WTC11 (cell line): ENCODE measurements at regions not wholly inside any gene's neighbourhood (a gene's known extent, or its start where the extent isn't known, plus 50 kb on each side); places are given as distances from the start of the nearest gene placed in this dataset.

Source experiments
- ATAC-seq: fragments of 200-7000 bp; cut with Tn5 transposase; 2 replicates; pipeline ENCODE4 v1.10.0; 2021; ENCODE audit warnings: mild to moderate bottlenecking, moderate library complexity
- CTCF ChIA-PET: fragments of 300-600 bp; sonication (Branson Sonifier 250); formaldehyde crosslinking; loops from one replicate; lab custom pipeline; 2021; ENCODE audit warnings: antibody characterized with exemption; lab: Charles Lee
- POLR2A ChIA-PET: fragments of 350-600 bp; sonication (Branson Sonifier 250); formaldehyde crosslinking; loops from one replicate; lab custom pipeline; 2021; ENCODE audit warnings: antibody characterized with exemption; lab: Charles Lee
- DNase-seq: peaks from one replicate; pipeline ENCODE4 v3.0.0; 2021; ENCODE audit warnings: low spot score
- H3K27ac Mint-ChIP-seq: 2 replicates; pipeline ENCODE4 v1.8.0; 2021; ENCODE audit warnings: mixed read lengths
- H3K27me3 Mint-ChIP-seq: 2 replicates; pipeline ENCODE4 v1.8.0; 2021; ENCODE audit warnings: low read depth, mild to moderate bottlenecking, moderate library complexity, mixed read lengths
- H3K36me3 Mint-ChIP-seq: 2 replicates; pipeline ENCODE4 v1.8.0; 2021; ENCODE audit warnings: mixed read lengths
- H3K4me1 Mint-ChIP-seq: 2 replicates; pipeline ENCODE4 v1.8.0; 2022; ENCODE audit warnings: mixed read lengths
- H3K4me3 Mint-ChIP-seq: 2 replicates; pipeline ENCODE4 v1.8.0; 2021; ENCODE audit warnings: mild to moderate bottlenecking, moderate library complexity, mixed read lengths
- H3K9me3 Mint-ChIP-seq: 2 replicates; pipeline ENCODE4 v1.8.0; 2021; ENCODE audit warnings: mixed read lengths
- CREB1 ChIP-seq: sonication (generic); formaldehyde crosslinking; IDR thresholded peaks from 2 replicates; pipeline ENCODE4 v1.8.0; 2023; ENCODE audit warnings: mild to moderate bottlenecking, missing genetic modification reagents
- FOXP1 ChIP-seq: sonication (generic); formaldehyde crosslinking; IDR thresholded peaks from 2 replicates; pipeline ENCODE4 v1.8.0; 2022; ENCODE audit warnings: missing genetic modification reagents, mild to moderate bottlenecking, moderate library complexity, borderline replicate concordance
- MXD4 ChIP-seq: fragments of 250-450 bp; sonication (Bioruptor Pico); IDR thresholded peaks from 2 replicates; pipeline ENCODE4 v1.8.0; 2021; ENCODE audit warnings: mild to moderate bottlenecking, moderate library complexity, borderline replicate concordance
- MYBL2 ChIP-seq: sonication (generic); formaldehyde crosslinking; IDR thresholded peaks from 2 replicates; pipeline ENCODE4 v1.8.1; 2023; ENCODE audit warnings: mild to moderate bottlenecking, moderate library complexity, missing genetic modification reagents
- OVOL2 ChIP-seq: fragments of 250-450 bp; sonication (Bioruptor Pico); IDR thresholded peaks from 2 replicates; pipeline ENCODE4 v1.9.0; 2021; ENCODE audit warnings: mild to moderate bottlenecking, borderline replicate concordance
- PRRX2 ChIP-seq: fragments of 250-450 bp; sonication (Bioruptor Pico); IDR thresholded peaks from 2 replicates; pipeline ENCODE4 v1.8.0; 2021; ENCODE audit warnings: mild to moderate bottlenecking
- SMAD4 ChIP-seq: sonication (generic); formaldehyde crosslinking; IDR thresholded peaks from 2 replicates; pipeline ENCODE4 v1.8.0; 2022; ENCODE audit warnings: mild to moderate bottlenecking, missing genetic modification reagents
- SOX15 ChIP-seq: fragments of 250-450 bp; sonication (Bioruptor Pico); IDR thresholded peaks from 2 replicates; pipeline ENCODE4 v1.9.0; 2021; ENCODE audit warnings: mild to moderate bottlenecking
- TEAD1 ChIP-seq: sonication (generic); formaldehyde crosslinking; IDR thresholded peaks from 2 replicates; pipeline ENCODE4 v1.8.0; 2022; ENCODE audit warnings: mild to moderate bottlenecking, missing genetic modification reagents
- ZNF138 ChIP-seq: sonication (generic); formaldehyde crosslinking; conservative IDR thresholded peaks from 2 replicates; pipeline ENCODE4 v1.8.1; 2022; ENCODE audit warnings: mild to moderate bottlenecking, moderate library complexity, missing genetic modification reagents
- ZNF232 ChIP-seq: sonication (generic); formaldehyde crosslinking; IDR thresholded peaks from 2 replicates; pipeline ENCODE4 v1.8.0; 2022; ENCODE audit warnings: mild to moderate bottlenecking, missing genetic modification reagents
- ZNF416 ChIP-seq: fragments of 250-450 bp; sonication (Bioruptor Pico); IDR thresholded peaks from 2 replicates; pipeline ENCODE4 v1.9.0; 2021; ENCODE audit warnings: mild to moderate bottlenecking, inconsistent platforms
- ZNF671 ChIP-seq: fragments of 250-450 bp; sonication (Bioruptor Pico); IDR thresholded peaks from 2 replicates; pipeline ENCODE4 v1.8.0; 2021; ENCODE audit warnings: mild to moderate bottlenecking
- TF ChIP-seq, protein P1 (sequence below): fragments of 250-450 bp; sonication (Bioruptor Pico); conservative IDR thresholded peaks from 2 replicates; pipeline ENCODE4 v1.9.0; 2021; ENCODE audit warnings: mild to moderate bottlenecking
- TF ChIP-seq, protein P2 (sequence below): sonication (generic); formaldehyde crosslinking; IDR thresholded peaks from 2 replicates; pipeline ENCODE4 v1.8.0; 2023; ENCODE audit warnings: missing genetic modification reagents
- TF ChIP-seq, protein P3 (sequence below): fragments of 250-450 bp; sonication (Bioruptor Pico); IDR thresholded peaks from 2 replicates; pipeline ENCODE4 v1.9.0; 2021; ENCODE audit warnings: mild to moderate bottlenecking
- TF ChIP-seq, protein P4 (sequence below): sonication (generic); formaldehyde crosslinking; IDR thresholded peaks from 2 replicates; pipeline ENCODE4 v1.8.1; 2023; ENCODE audit warnings: mild to moderate bottlenecking, missing genetic modification reagents
- TF ChIP-seq, protein P5 (sequence below): sonication (generic); formaldehyde crosslinking; IDR thresholded peaks from 2 replicates; pipeline ENCODE4 v1.8.0; 2022; ENCODE audit warnings: mild to moderate bottlenecking, missing genetic modification reagents

DNA sequence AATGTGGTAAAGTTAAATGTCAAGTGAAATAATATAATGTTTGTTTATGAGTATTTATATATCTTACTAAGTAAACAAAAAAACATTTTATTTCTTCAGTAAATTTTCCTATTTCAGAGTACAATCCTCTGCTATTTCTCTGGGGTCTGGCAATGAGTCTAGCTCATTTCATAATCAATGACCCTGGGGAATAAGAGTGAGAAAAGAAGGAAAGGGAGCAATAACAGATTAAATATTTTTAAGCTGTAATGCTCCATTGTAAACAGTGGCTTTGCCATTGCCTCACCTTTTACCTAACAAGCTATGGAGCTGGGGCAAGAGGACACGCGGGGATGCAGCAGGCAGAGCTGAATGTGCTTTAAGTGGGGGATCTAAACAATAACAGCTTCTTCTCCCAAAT is 1071.9 kb downstream of the FLRT2 start:
- DNase-seq (no peak), ATAC-seq (no peak)
- peaks cover 3% of the 10 kb centered on the region; the same call in 1 of the 2 replicates for H3K9me3 Mint-ChIP-seq
- H3K4me1 Mint-ChIP-seq = no peaks in the 10 kb centered on the region
- CTCF ChIA-PET = no interaction called here
- no peak overlapping the region for H3K4me3 Mint-ChIP-seq
- no peaks in the 10 kb centered on the region for H3K27me3 Mint-ChIP-seq
- TF ChIP-seq MXD4 (CRISPR knock-in tag) (no peak), ZNF232 (no peak), OVOL2 (CRISPR knock-in tag) (no peak), ZNF416 (CRISPR knock-in tag) (no peak), ZNF138 (no peak), MYBL2 (CRISPR knock-in tag) (no peak), PRRX2 (CRISPR knock-in tag) (no peak), ZNF671 (CRISPR knock-in tag) (no peak), SMAD4 (CRISPR knock-in tag) (no peak), TEAD1 (CRISPR knock-in tag) (no peak)
- TF ChIP-seq, protein P1, sequence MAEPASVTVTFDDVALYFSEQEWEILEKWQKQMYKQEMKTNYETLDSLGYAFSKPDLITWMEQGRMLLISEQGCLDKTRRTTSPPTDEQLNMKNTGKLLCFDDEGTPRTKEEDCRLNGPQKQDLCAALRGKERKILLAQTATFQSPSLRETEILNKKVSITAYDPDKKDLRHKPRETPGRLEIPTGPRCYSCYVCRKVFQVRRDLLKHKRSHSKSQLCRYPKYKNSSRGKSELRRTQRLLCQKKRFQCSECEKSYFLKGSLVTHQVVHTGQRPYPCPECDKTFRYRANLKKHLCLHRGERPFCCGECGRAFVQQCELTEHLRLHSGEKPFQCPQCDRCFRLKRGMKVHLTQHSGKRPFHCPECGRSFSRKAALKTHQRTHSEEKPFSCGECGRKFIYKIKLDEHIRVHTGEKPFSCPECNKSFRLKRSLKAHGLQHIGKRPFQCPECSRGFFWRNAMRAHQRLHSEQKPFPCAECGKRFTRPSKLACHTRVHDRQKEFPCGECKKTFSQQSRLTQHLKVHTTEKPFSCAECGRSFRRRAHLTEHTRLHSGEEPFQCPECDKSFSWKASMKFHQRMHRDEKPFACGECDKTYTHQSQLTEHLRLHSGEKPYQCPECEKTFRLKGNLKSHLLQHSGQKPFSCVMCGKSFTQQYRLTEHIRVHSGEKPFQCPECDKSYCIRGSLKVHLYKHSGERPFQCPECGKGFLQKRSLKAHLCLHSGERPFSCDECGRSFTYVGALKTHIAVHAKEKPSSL (CRISPR knock-in tag) = no peak
- TF ChIP-seq, protein P2, sequence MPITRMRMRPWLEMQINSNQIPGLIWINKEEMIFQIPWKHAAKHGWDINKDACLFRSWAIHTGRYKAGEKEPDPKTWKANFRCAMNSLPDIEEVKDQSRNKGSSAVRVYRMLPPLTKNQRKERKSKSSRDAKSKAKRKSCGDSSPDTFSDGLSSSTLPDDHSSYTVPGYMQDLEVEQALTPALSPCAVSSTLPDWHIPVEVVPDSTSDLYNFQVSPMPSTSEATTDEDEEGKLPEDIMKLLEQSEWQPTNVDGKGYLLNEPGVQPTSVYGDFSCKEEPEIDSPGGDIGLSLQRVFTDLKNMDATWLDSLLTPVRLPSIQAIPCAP (CRISPR knock-in tag) = no peak
- TF ChIP-seq, protein P3, sequence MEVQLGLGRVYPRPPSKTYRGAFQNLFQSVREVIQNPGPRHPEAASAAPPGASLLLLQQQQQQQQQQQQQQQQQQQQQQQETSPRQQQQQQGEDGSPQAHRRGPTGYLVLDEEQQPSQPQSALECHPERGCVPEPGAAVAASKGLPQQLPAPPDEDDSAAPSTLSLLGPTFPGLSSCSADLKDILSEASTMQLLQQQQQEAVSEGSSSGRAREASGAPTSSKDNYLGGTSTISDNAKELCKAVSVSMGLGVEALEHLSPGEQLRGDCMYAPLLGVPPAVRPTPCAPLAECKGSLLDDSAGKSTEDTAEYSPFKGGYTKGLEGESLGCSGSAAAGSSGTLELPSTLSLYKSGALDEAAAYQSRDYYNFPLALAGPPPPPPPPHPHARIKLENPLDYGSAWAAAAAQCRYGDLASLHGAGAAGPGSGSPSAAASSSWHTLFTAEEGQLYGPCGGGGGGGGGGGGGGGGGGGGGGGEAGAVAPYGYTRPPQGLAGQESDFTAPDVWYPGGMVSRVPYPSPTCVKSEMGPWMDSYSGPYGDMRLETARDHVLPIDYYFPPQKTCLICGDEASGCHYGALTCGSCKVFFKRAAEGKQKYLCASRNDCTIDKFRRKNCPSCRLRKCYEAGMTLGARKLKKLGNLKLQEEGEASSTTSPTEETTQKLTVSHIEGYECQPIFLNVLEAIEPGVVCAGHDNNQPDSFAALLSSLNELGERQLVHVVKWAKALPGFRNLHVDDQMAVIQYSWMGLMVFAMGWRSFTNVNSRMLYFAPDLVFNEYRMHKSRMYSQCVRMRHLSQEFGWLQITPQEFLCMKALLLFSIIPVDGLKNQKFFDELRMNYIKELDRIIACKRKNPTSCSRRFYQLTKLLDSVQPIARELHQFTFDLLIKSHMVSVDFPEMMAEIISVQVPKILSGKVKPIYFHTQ (CRISPR knock-in tag) = no peak
- TF ChIP-seq, protein P4, sequence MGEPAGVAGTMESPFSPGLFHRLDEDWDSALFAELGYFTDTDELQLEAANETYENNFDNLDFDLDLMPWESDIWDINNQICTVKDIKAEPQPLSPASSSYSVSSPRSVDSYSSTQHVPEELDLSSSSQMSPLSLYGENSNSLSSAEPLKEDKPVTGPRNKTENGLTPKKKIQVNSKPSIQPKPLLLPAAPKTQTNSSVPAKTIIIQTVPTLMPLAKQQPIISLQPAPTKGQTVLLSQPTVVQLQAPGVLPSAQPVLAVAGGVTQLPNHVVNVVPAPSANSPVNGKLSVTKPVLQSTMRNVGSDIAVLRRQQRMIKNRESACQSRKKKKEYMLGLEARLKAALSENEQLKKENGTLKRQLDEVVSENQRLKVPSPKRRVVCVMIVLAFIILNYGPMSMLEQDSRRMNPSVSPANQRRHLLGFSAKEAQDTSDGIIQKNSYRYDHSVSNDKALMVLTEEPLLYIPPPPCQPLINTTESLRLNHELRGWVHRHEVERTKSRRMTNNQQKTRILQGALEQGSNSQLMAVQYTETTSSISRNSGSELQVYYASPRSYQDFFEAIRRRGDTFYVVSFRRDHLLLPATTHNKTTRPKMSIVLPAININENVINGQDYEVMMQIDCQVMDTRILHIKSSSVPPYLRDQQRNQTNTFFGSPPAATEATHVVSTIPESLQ (CRISPR knock-in tag) = no peak
- TF ChIP-seq, protein P5, sequence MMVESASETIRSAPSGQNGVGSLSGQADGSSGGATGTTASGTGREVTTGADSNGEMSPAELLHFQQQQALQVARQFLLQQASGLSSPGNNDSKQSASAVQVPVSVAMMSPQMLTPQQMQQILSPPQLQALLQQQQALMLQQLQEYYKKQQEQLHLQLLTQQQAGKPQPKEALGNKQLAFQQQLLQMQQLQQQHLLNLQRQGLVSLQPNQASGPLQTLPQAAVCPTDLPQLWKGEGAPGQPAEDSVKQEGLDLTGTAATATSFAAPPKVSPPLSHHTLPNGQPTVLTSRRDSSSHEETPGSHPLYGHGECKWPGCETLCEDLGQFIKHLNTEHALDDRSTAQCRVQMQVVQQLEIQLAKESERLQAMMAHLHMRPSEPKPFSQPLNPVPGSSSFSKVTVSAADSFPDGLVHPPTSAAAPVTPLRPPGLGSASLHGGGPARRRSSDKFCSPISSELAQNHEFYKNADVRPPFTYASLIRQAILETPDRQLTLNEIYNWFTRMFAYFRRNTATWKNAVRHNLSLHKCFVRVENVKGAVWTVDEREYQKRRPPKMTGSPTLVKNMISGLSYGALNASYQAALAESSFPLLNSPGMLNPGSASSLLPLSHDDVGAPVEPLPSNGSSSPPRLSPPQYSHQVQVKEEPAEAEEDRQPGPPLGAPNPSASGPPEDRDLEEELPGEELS (CRISPR knock-in tag) = no peak
- no peak overlapping the region for H3K27ac Mint-ChIP-seq
- POLR2A ChIA-PET = no interaction called here
- H3K36me3 Mint-ChIP-seq = no peaks in the 10 kb centered on the region

DNA sequence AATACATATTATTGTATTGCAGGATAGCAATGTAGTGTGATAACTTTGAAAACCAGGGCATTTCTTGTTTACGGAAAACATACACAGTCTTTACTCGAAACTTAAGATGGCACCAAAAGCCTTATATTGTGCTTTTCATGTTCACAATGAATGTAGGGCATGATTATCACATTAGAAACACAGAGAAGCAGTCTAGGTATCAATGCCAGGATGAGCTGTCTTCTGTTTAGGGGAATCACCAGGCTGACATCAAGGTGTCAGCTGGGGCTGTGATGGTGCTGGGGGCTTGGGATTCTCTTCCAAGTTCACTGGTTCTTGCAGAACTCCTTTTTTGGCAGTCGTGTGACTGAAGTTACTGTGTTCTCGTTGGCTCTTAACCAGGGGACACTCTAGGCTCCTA is 1067.3 kb downstream of the FLRT2 start:
- Mint-ChIP-seq H3K27me3 (no peaks in the 10 kb centered on the region), H3K9me3 (0 out of 2 replicates have a peak, but pooled peaks cover 3% of the 10 kb centered on the region), H3K4me3 (no peak overlapping the region), H3K27ac (no peak overlapping the region), H3K4me1 (no peaks in the 10 kb centered on the region), H3K36me3 (no peaks in the 10 kb centered on the region)
- ChIA-PET CTCF (no interaction called here), POLR2A (no interaction called here)
- DNase-seq (no peak), ATAC-seq (no peak)
- TF ChIP-seq FOXP1 (CRISPR knock-in tag) (no peak), SOX15 (CRISPR knock-in tag) (no peak), OVOL2 (CRISPR knock-in tag) (no peak), CREB1 (CRISPR knock-in tag) (no peak)
